Breast epithelium (tissue), 4 donors: ENCODE measurements at regions not wholly inside any gene's neighbourhood (a gene's known extent, or its start where the extent isn't known, plus 50 kb on each side); places are given as distances from the start of the nearest gene placed in this dataset.

Experiments
- DNase-seq, 2 donors: peaks; one replicate each; pipeline ENCODE4 v3.0.0-alpha.2; 2019; ENCODE audit warnings: low spot score in 2 of 2
- H3K27ac ChIP-seq, 2 donors: fragments of 200-600 bp; sonication (generic) in 1 of 2; one replicate each; pipeline ENCODE4 v1.5.1; 2016 to 2019; ENCODE audit warnings: mild to moderate bottlenecking in 1 of 2
- H3K27me3 ChIP-seq, 2 donors: fragments of 200-600 bp; sonication (generic) in 1 of 2; one replicate each; pipeline versions ENCODE4 v1.5.1 to v1.6.0; 2017 to 2019; ENCODE audit warnings: control low read depth in 1 of 2, mild to moderate bottlenecking in 1 of 2
- H3K36me3 ChIP-seq: fragments of 200-600 bp; one replicate; pipeline ENCODE4 v1.5.1; 2019
- H3K4me1 ChIP-seq, 2 donors: fragments of 200-600 bp; sonication (generic); one replicate each; pipeline ENCODE4 v1.5.1; 2016 to 2019; ENCODE audit warnings: control low read depth in 1 of 2
- H3K4me3 ChIP-seq, 3 donors: fragments of 200-600 bp; sonication (generic); 1 replicate in 2 of 3; 2 replicates in 1 of 3; pipeline ENCODE4 v1.5.1; 2016 to 2019; ENCODE audit warnings: mild to moderate bottlenecking in 3 of 3, moderate library complexity in 2 of 3
- H3K9me3 ChIP-seq, 2 donors: fragments of 200-600 bp; sonication (generic) in 1 of 2; one replicate each; pipeline ENCODE4 v1.5.1; 2016 to 2019; ENCODE audit warnings: control low read depth in 1 of 2
- POLR2A ChIP-seq: fragments of 450-650 bp; IDR thresholded peaks from one replicate; pipeline ENCODE4 v1.6.1; 2016; ENCODE audit warnings: antibody characterized with exemption, mild to moderate bottlenecking, moderate library complexity
- POLR2AphosphoS5 ChIP-seq, 3 donors: sonication (generic); formaldehyde crosslinking; IDR thresholded peaks; one replicate each; pipeline ENCODE4 v1.6.1; 2017; ENCODE audit warnings: antibody characterized with exemption in 3 of 3
- intact Hi-C: fragments of 100-400 bp; cut with DNase I; formaldehyde crosslinking; loops from one replicate; pipeline ENCODE4 v1.15.1; 2023; ENCODE audit warnings: low total_unique reads
- TF ChIP-seq, protein P1 (sequence below), 3 donors: fragments of 450-650 bp; IDR thresholded peaks; one replicate each; pipeline ENCODE4 v1.5.1; 2016 to 2017; ENCODE audit warnings: antibody characterized with exemption in 3 of 3, mild to moderate bottlenecking in 3 of 3, moderate library complexity in 3 of 3

DNA sequence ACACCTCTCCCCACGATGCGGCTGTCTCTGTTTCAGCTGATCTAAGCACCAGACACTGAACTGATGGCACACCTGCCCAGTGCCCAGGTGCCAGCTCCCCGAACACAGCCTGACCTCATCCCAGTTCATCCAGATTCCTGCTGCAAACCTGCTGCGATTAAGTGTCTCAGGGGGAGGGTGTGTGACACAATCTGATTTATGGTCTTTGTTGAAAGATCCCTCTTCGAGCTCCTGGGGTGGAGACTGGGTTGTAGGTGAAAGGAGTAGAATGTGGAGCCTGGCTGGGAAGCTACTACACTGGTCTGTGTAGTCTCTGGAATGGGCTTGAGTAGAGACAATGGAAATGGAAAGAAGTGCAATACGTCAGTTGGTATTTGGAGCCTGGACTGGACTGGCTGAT lies 390.3 kb downstream of the SHANK2 start:
- DNase-seq = no peak
- Histone ChIP-seq H3K4me3 (no peak overlapping the region), H3K4me1 (no peaks in the 10 kb centered on the region), H3K27me3 (no peaks in the 10 kb centered on the region), H3K27ac (no peak overlapping the region), H3K9me3 (no peaks in the 10 kb centered on the region), H3K36me3 (no peaks in the 10 kb centered on the region)
- TF ChIP-seq POLR2AphosphoS5 (IDR thresholded peaks at IDR 0.05) (no peak), POLR2A (no peak)
- intact Hi-C loops = no loop called here

DNA sequence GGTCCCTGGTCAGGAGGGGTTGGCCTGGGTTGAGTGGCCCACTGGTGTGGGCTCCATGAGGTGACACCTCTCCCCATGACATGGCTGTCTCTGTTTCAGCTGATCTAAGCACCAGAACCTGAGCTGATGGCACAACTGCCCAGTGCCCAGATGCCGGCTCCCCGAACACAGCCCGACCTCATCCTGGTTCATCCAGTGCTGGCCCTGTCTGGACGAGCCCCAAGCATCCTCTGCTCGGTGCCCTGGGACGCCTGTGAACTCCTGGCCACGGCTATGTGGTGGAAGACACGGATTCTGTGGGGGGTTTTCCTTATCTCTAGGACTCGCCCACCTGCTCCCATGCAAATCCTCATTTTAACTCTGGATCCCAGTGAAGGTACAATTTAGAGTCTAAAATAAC lies 389.2 kb downstream of the SHANK2 start:
- DNase-seq = no peak
- H3K36me3 ChIP-seq = no peaks in the 10 kb centered on the region
- no peaks in the 10 kb centered on the region for H3K9me3 ChIP-seq
- no peaks in the 10 kb centered on the region for H3K4me1 ChIP-seq
- intact Hi-C loops = no loop called here
- no peak for TF ChIP-seq POLR2A
- no peak for TF ChIP-seq POLR2AphosphoS5 (IDR thresholded peaks at IDR 0.05)
- no peaks in the 10 kb centered on the region for H3K27me3 ChIP-seq
- H3K4me3 ChIP-seq = no peak overlapping the region
- H3K27ac ChIP-seq = no peak overlapping the region

- DNase-seq = no peak
- TF ChIP-seq, protein P1, sequence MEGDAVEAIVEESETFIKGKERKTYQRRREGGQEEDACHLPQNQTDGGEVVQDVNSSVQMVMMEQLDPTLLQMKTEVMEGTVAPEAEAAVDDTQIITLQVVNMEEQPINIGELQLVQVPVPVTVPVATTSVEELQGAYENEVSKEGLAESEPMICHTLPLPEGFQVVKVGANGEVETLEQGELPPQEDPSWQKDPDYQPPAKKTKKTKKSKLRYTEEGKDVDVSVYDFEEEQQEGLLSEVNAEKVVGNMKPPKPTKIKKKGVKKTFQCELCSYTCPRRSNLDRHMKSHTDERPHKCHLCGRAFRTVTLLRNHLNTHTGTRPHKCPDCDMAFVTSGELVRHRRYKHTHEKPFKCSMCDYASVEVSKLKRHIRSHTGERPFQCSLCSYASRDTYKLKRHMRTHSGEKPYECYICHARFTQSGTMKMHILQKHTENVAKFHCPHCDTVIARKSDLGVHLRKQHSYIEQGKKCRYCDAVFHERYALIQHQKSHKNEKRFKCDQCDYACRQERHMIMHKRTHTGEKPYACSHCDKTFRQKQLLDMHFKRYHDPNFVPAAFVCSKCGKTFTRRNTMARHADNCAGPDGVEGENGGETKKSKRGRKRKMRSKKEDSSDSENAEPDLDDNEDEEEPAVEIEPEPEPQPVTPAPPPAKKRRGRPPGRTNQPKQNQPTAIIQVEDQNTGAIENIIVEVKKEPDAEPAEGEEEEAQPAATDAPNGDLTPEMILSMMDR (IDR thresholded peaks at IDR 0.05) = no peak
- TF ChIP-seq POLR2AphosphoS5 (IDR thresholded peaks at IDR 0.05) (no peak), POLR2A (no peak)
- no peaks in the 10 kb centered on the region for H3K4me1 ChIP-seq
- intact Hi-C loops = no loop called here
- H3K36me3 ChIP-seq = no peaks in the 10 kb centered on the region
- no peaks in the 10 kb centered on the region for H3K9me3 ChIP-seq
- H3K27me3 ChIP-seq = no peaks in the 10 kb centered on the region
- no peak overlapping the region for H3K27ac ChIP-seq
- no peak overlapping the region for H3K4me3 ChIP-seq
Measured at GRCh38 chr11:70863993-70864392, 388.4 kb downstream of the SHANK2 start.

- no peak for DNase-seq
- TF ChIP-seq POLR2A (no peak), POLR2AphosphoS5 (IDR thresholded peaks at IDR 0.05) (no peak)
- TF ChIP-seq, protein P1 (IDR thresholded peaks at IDR 0.05) = no peak
- Histone ChIP-seq H3K9me3 (no peaks in the 10 kb centered on the region), H3K4me3 (no peak overlapping the region), H3K36me3 (no peaks in the 10 kb centered on the region), H3K27me3 (no peaks in the 10 kb centered on the region), H3K4me1 (no peaks in the 10 kb centered on the region), H3K27ac (no peak overlapping the region)
- intact Hi-C loops = no loop called here
Measured at GRCh38 chr11:70865356-70865755, 387.0 kb downstream of the SHANK2 start.

DNA sequence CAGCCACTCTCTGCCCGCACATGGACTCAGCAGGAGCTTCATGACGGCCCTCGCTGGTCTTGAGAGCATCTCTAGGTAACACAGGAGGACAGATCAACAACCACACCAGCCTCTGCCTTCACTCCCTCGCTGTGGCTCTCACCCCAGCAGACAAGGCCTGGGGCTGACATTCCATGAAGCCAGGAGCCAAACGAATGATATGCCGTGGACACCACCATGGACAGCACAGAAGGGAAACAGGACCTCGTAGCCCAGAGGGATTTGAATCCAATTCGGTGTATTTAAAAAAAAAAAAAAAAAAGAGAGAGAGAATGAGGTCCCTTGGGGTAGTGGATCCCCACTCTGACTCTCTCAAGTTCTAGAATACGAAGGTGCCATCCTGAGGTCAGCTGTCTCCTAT lies 385.5 kb downstream of the SHANK2 start:
- intact Hi-C loops = no loop called here

DNA sequence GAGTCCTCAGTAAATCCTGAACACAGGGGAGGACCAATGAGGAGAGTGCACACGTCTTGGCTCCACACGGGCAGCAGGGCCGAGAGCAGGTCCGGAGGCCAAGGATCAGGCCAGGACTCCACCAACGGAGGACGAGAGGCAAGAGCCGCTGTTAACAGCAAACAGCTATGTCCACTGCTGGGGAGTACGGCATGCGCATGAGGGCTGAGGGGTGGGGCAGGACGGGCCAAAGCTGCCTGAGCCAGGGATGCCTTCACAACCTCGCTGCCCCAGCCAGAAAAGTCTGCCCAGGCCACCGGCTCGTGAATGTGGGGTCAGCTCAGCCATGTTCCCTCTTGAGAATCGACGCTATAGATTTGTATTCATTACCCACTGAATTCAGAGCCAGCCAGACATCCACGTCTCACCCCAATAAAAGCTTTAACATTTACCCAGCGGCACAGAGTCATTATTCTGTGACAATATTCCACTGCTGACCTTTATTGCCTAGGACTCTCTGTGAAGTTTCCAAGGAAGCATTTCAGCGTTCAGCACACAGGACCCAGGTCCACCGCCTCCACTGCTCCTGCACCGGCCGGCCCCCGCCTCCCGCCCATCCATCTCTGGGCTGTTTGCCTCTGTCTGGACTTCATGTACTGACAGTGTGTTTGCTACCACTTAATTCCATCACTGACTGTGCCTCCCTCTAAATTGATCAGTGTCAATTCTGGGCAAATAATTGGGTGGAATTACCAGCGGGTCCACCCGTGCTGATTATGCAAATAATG lies 384.9 kb downstream of the SHANK2 start:
- Histone ChIP-seq H3K27ac (no peak overlapping the region), H3K4me3 (no peak overlapping the region), H3K9me3 (no peaks in the 10 kb centered on the region), H3K36me3 (no peaks in the 10 kb centered on the region), H3K27me3 (no peaks in the 10 kb centered on the region), H3K4me1 (no peaks in the 10 kb centered on the region)
- TF ChIP-seq, protein P1 (IDR thresholded peaks at IDR 0.05) = no peak
- TF ChIP-seq POLR2AphosphoS5 (IDR thresholded peaks at IDR 0.05) (no peak), POLR2A (no peak)
- intact Hi-C loops = no loop called here
- no peak for DNase-seq

More for the DNA sequence above, 385.5 kb downstream of the SHANK2 start:
- H3K27me3 ChIP-seq = no peaks in the 10 kb centered on the region
- H3K4me3 ChIP-seq = no peak overlapping the region
- no peak overlapping the region for H3K27ac ChIP-seq
- TF ChIP-seq, protein P1 (IDR thresholded peaks at IDR 0.05) = no peak
- TF ChIP-seq POLR2A (no peak), POLR2AphosphoS5 (IDR thresholded peaks at IDR 0.05) (no peak)
- no peaks in the 10 kb centered on the region for H3K36me3 ChIP-seq
- no peaks in the 10 kb centered on the region for H3K4me1 ChIP-seq
- H3K9me3 ChIP-seq = no peaks in the 10 kb centered on the region
- no peak for DNase-seq
